HCT116 (cell line): ENCODE measurements at regions not wholly inside any gene's neighbourhood (a gene's known extent, or its start where the extent isn't known, plus 50 kb on each side); places are given as distances from the start of the nearest gene placed in this dataset.

ENCODE experiments used
- CEBPB ChIP-seq: IDR thresholded peaks from 2 replicates; pipeline ENCODE4 v1.6.1; 2012; ENCODE audit warnings: low read depth
- EZH2 ChIP-seq: fragments of 200-600 bp; sonication (generic); IDR thresholded peaks from 2 replicates; pipeline ENCODE4 v1.6.1; 2017; ENCODE audit warnings: antibody characterized with exemption, mixed run types
- FOSL1 ChIP-seq: IDR thresholded peaks from 2 replicates; pipeline ENCODE4 v1.6.1; 2012; ENCODE audit warnings: low read depth
- JUND ChIP-seq: IDR thresholded peaks from 2 replicates; pipeline ENCODE4 v1.6.1; 2012
- POLR2A ChIP-seq: IDR thresholded peaks from 2 replicates; pipeline ENCODE4 v1.7.0; 2011; ENCODE audit warnings: borderline replicate concordance; ENCODE audit not compliant: insufficient read depth, insufficient read length; ENCODE audit errors: extremely low read depth
- TCF7L2 ChIP-seq: IDR thresholded peaks from 2 replicates; pipeline ENCODE4 v1.7.0; 2011; ENCODE audit warnings: borderline replicate concordance, inconsistent platforms; ENCODE audit not compliant: insufficient read depth, insufficient read length; ENCODE audit errors: extremely low read depth
- TF ChIP-seq, protein P1 (sequence below), 3 experiments: fragments of 200-600 bp in 1 of 3; sonication (generic) in 1 of 3; IDR thresholded peaks in 2 of 3; conservative IDR thresholded peaks in 1 of 3; 2 replicates each; pipeline ENCODE4 v1.5.1; 2012 to 2017; ENCODE audit warnings: low read depth in 2 of 3, low read length in 2 of 3, antibody characterized with exemption in 1 of 3, borderline replicate concordance in 1 of 3, control low read depth in 1 of 3, mild to moderate bottlenecking in 1 of 3, mixed read lengths in 1 of 3, mixed run types in 1 of 3, moderate library complexity in 1 of 3; ENCODE audit not compliant: insufficient read depth in 1 of 3

DNA sequence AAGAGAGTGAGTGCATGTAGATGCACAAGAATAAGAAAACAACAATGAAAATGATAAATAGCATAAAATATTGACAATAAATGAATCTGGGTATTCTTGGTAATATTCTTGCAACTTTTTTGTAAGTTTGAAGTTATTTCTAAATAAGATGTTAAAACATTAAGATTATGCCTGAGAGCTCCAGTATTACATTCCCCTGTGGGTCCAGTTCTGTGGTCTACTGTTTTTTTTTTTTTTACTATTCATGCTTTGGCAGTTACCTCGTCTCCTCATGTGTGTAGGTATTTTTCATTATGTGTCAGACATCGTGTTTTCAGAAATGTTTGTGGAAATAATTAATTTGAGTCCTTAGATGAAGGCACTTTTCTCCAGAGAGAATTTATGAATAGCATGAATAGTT, 386.2 kb downstream of the AACS start:
- TF ChIP-seq EZH2 (no peak), POLR2A (no peak), FOSL1 (no peak), CEBPB (no peak), JUND (no peak), TCF7L2 (no peak)
- TF ChIP-seq, protein P1, sequence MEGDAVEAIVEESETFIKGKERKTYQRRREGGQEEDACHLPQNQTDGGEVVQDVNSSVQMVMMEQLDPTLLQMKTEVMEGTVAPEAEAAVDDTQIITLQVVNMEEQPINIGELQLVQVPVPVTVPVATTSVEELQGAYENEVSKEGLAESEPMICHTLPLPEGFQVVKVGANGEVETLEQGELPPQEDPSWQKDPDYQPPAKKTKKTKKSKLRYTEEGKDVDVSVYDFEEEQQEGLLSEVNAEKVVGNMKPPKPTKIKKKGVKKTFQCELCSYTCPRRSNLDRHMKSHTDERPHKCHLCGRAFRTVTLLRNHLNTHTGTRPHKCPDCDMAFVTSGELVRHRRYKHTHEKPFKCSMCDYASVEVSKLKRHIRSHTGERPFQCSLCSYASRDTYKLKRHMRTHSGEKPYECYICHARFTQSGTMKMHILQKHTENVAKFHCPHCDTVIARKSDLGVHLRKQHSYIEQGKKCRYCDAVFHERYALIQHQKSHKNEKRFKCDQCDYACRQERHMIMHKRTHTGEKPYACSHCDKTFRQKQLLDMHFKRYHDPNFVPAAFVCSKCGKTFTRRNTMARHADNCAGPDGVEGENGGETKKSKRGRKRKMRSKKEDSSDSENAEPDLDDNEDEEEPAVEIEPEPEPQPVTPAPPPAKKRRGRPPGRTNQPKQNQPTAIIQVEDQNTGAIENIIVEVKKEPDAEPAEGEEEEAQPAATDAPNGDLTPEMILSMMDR (IDR thresholded peaks at IDR 0.05 in 2 of 3, conservative IDR thresholded peaks at IDR 0.05 in 1 of 3; ENCODE audit: borderline replicate concordance in 1 of 3, insufficient read depth in 1 of 3, low read depth in 2 of 3, low read length in 2 of 3): no peak
